GM12801 (cell line): ENCODE measurements at regions not wholly inside any gene's neighbourhood (a gene's known extent, or its start where the extent isn't known, plus 50 kb on each side); places are given as distances from the start of the nearest gene placed in this dataset.

Experiments
- CTCF ChIP-seq: IDR thresholded peaks from one replicate; pipeline ENCODE4 v1.5.1; 2011; ENCODE audit warnings: control low read depth; ENCODE audit not compliant: insufficient read length; ENCODE audit errors: extremely low read depth

GRCh38 chr20:11556410-11556809 lies 361.3 kb upstream of the BTBD3 start:
- no peak for TF ChIP-seq CTCF

GRCh38 chr20:11564491-11564890 lies 353.2 kb upstream of the BTBD3 start:
- TF ChIP-seq CTCF, result no peak

- TF ChIP-seq CTCF, result no peak
Observed at GRCh38 chr20:11569163-11569562, 348.5 kb upstream of the BTBD3 start.

GRCh38 chr20:11573507-11573906 lies 344.2 kb upstream of the BTBD3 start:
- no peak for TF ChIP-seq CTCF

GRCh38 chr20:11581271-11581670 lies 336.4 kb upstream of the BTBD3 start:
- no peak for TF ChIP-seq CTCF

- no peak for TF ChIP-seq CTCF
Observed at GRCh38 chr20:11582060-11582459, 335.6 kb upstream of the BTBD3 start.

GRCh38 chr20:11585752-11586352 lies 331.8 kb upstream of the BTBD3 start:
- TF ChIP-seq CTCF, result no peak

- no peak for TF ChIP-seq CTCF
Observed at GRCh38 chr20:11588875-11589274, 328.8 kb upstream of the BTBD3 start.
